Endodermal cell (in vitro differentiated cells): ENCODE measurements at regions not wholly inside any gene's neighbourhood (a gene's known extent, or its start where the extent isn't known, plus 50 kb on each side); places are given as distances from the start of the nearest gene placed in this dataset.
"Not testable (repeated sequence)": the region's sequence is repeated elsewhere in the genome, so short reads cannot be mapped to it uniquely, and the experiment has no call there.

Experiments
- DNase-seq: peaks from one replicate; pipeline ENCODE4 v3.0.0-alpha.2; 2017
- H3K27ac ChIP-seq: 2 replicates; pipeline ENCODE4 v1.5.1; 2013; ENCODE audit warnings: mild to moderate bottlenecking, low read depth, low read length, moderate library complexity
- H3K27me3 ChIP-seq: 2 replicates; pipeline ENCODE4 v1.6.1; 2013; ENCODE audit warnings: mild to moderate bottlenecking, low read length, moderate library complexity; ENCODE audit not compliant: insufficient read depth, control insufficient read depth, poor library complexity, severe bottlenecking
- H3K36me3 ChIP-seq: 2 replicates; pipeline ENCODE4 v1.7.0; 2013; ENCODE audit warnings: mild to moderate bottlenecking, low read length, moderate library complexity; ENCODE audit not compliant: control insufficient read depth, insufficient read depth
- H3K4me1 ChIP-seq: one replicate; pipeline ENCODE4 v1.7.0; 2013; ENCODE audit warnings: low read length; ENCODE audit not compliant: control insufficient read depth, insufficient read depth
- H3K4me3 ChIP-seq: 2 replicates; pipeline ENCODE4 v1.5.1; 2013; ENCODE audit warnings: mild to moderate bottlenecking, low read length, moderate library complexity
- H3K9ac ChIP-seq: 2 replicates; pipeline ENCODE4 v1.6.1; 2013; ENCODE audit warnings: mild to moderate bottlenecking, low read length, moderate library complexity; ENCODE audit not compliant: poor library complexity, severe bottlenecking; ENCODE audit errors: extremely low read depth
- H3K9me3 ChIP-seq: 2 replicates; pipeline ENCODE4 v1.6.1; 2013; ENCODE audit warnings: mild to moderate bottlenecking, low read length, moderate library complexity; ENCODE audit not compliant: control insufficient read depth
- H3K27ac Mint-ChIP-seq: 2 replicates; pipeline ENCODE4 v1.8.0; 2020; ENCODE audit warnings: mixed read lengths
- H3K27me3 Mint-ChIP-seq: 2 replicates; pipeline ENCODE4 v1.8.0; 2021; ENCODE audit warnings: mild to moderate bottlenecking, mixed read lengths; ENCODE audit not compliant: insufficient read depth
- H3K36me3 Mint-ChIP-seq: 2 replicates; pipeline ENCODE4 v1.8.0; 2020; ENCODE audit warnings: low read depth, mixed read lengths
- H3K4me1 Mint-ChIP-seq: 2 replicates; pipeline ENCODE4 v1.8.0; 2020; ENCODE audit warnings: mixed read lengths
- H3K4me3 Mint-ChIP-seq: 2 replicates; pipeline ENCODE4 v1.8.0; 2020; ENCODE audit warnings: mild to moderate bottlenecking, moderate library complexity, mixed read lengths
- H3K9me3 Mint-ChIP-seq: 2 replicates; pipeline ENCODE4 v1.8.0; 2020; ENCODE audit warnings: mild to moderate bottlenecking, mixed read lengths
- WGBS, 2 experiments: methylation state at CpG; one replicate each; pipeline versions ENCODE4 v1.1.5 to v1.1.7; 2013; ENCODE audit warnings: missing lambda C conversion rate in 2 of 2, mixed read lengths in 1 of 2; ENCODE audit not compliant: insufficient coverage in 1 of 2, insufficient read length in 1 of 2; 5-methylcytosine and 5-hydroxymethylcytosine counted together
- TF ChIP-seq, protein P1 (sequence below): fragments of 200-600 bp; sonication (generic); conservative IDR thresholded peaks from 2 replicates; pipeline ENCODE4 v1.5.0; 2021; ENCODE audit warnings: antibody characterized with exemption, mild to moderate bottlenecking

DNA sequence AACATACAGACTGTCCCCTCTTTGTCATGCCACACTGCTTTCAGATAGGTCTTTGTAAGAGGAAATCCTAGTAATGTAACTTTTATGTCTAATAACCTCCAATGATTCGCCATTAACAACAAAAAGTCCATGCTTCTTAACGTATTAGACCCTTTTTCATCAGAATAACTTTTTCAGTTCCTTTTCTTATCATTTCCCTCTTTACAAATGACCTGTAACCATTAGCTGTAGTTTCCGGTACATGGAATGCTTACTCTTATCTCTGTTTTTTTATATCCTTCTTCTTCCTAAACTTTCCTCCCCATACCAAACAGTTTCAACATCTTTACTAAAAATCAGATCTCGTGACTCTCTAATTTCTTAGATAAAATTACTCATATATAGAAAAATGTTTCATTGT is 268.9 kb upstream of the TYRP1 start:
- peaks cover 3% of the 10 kb centered on the region for H3K4me1 Mint-ChIP-seq
- no peak for DNase-seq
- no peak overlapping the region for H3K27ac Mint-ChIP-seq
- TF ChIP-seq, protein P1, sequence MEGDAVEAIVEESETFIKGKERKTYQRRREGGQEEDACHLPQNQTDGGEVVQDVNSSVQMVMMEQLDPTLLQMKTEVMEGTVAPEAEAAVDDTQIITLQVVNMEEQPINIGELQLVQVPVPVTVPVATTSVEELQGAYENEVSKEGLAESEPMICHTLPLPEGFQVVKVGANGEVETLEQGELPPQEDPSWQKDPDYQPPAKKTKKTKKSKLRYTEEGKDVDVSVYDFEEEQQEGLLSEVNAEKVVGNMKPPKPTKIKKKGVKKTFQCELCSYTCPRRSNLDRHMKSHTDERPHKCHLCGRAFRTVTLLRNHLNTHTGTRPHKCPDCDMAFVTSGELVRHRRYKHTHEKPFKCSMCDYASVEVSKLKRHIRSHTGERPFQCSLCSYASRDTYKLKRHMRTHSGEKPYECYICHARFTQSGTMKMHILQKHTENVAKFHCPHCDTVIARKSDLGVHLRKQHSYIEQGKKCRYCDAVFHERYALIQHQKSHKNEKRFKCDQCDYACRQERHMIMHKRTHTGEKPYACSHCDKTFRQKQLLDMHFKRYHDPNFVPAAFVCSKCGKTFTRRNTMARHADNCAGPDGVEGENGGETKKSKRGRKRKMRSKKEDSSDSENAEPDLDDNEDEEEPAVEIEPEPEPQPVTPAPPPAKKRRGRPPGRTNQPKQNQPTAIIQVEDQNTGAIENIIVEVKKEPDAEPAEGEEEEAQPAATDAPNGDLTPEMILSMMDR = no peak
- H3K9me3 ChIP-seq = no peaks in the 10 kb centered on the region
- no peaks in the 10 kb centered on the region for H3K36me3 ChIP-seq
- H3K27me3 ChIP-seq = no peaks in the 10 kb centered on the region
- no peak overlapping the region for H3K4me3 Mint-ChIP-seq
- H3K27me3 Mint-ChIP-seq = no peaks in the 10 kb centered on the region
- H3K4me3 ChIP-seq = no peak overlapping the region
- H3K27ac ChIP-seq = no peak overlapping the region
- H3K4me1 ChIP-seq = no peaks in the 10 kb centered on the region
- no peaks in the 10 kb centered on the region for H3K9me3 Mint-ChIP-seq
- no peak overlapping the region for H3K9ac ChIP-seq
- WGBS, 2 experiments = 92% methylated on average over 3 of the region's 4 CpGs
- H3K36me3 Mint-ChIP-seq = no peaks in the 10 kb centered on the region

DNA sequence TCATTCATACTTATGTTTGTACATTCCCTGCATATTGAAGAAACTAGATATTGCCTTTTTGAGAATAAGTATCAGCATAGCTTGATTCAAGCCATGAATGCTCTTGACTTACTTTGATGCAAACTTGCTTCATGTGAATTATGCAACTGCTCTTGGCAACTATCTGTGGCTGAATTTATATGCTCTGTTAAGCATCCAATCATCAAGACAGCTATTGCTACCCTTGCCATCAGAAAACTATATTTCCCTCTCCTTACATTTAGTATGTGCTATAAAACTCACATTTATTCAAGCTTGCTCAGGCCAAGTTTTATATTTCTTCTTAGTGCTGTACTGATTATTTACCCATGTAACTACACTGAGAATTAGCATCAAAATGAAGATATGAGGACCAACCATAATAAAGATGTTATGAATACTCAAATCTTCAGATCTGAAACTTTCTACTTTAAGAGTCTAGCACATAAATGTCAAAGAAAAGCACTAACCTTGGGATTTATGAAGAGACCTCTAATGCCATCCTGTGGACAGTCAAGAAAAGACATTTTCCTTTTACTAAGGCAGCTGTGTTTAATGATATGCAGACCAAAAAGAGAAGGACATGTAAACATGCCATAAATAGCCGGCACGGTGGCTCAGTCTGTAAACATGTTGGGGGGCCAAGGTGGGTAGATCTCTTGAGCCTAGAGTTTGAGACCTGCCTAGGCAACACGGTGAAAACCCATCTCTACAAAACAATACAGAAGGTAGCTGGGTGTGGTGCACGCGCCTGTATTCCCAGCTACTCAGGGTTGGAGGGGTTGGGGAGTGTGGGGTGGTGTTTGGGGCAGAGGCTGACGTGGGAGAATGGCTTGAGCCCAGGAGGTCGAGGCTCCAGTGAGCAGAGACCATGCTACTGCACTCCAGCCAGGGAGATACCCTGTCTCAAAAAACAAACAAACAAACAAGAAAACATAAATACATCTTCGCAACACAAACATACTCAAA is 267.0 kb upstream of the TYRP1 start:
- peak; percentile 57 for DNase-seq
- no peaks in the 10 kb centered on the region for H3K36me3 ChIP-seq
- H3K27me3 ChIP-seq = no peaks in the 10 kb centered on the region
- Mint-ChIP-seq H3K4me1 (peaks cover 3% of the 10 kb centered on the region), H3K4me3 (no peak overlapping the region), H3K9me3 (no peaks in the 10 kb centered on the region), H3K27ac (peak overlapping the region; percentile 41), H3K27me3 (no peaks in the 10 kb centered on the region), H3K36me3 (no peaks in the 10 kb centered on the region)
- H3K4me3 ChIP-seq = no peak overlapping the region
- 63 to 89% methylated on average over 3 to 6 of the region's 8 CpGs for WGBS, 2 experiments
- no peaks in the 10 kb centered on the region for H3K4me1 ChIP-seq
- no peak overlapping the region for H3K27ac ChIP-seq
- H3K9ac ChIP-seq = no peak overlapping the region
- TF ChIP-seq, protein P1 = peak; percentile 73
- no peaks in the 10 kb centered on the region for H3K9me3 ChIP-seq

DNA sequence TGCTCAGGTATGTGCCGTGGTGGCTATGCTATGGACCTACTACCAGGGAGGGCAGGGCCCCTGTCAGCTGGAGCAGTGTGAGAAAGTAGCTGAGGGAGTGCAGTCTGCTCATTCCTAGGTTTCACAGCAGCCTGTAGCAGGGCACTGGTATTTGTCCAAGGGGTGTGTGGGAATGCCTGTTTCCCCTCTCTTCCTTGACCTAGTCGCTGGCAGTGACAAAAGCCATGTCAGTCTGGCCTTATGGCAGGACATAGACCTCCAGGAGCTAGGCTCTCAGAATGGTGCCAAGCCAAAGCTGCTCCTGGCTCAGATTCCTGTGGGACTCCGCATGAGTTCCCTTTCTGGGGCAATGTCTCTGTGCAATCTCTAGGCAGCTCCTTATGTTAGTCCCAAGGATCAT is 253.9 kb upstream of the TYRP1 start:
- H3K4me3 Mint-ChIP-seq = no peak overlapping the region
- peaks cover 18% of the 10 kb centered on the region for H3K4me1 Mint-ChIP-seq
- H3K27ac Mint-ChIP-seq = no peak overlapping the region
- WGBS, 2 experiments = 93% methylated on average over 3 of the region's 3 CpGs; no CpG with 5 or more reads in 1 of the 2 experiments
- no peaks in the 10 kb centered on the region for H3K27me3 ChIP-seq
- no peak overlapping the region for H3K4me3 ChIP-seq
- no peaks in the 10 kb centered on the region for H3K9me3 Mint-ChIP-seq
- no peak overlapping the region for H3K9ac ChIP-seq
- TF ChIP-seq, protein P1 = no peak
- no peaks in the 10 kb centered on the region for H3K27me3 Mint-ChIP-seq
- DNase-seq = no peak
- no peaks in the 10 kb centered on the region for H3K9me3 ChIP-seq
- no peaks in the 10 kb centered on the region for H3K36me3 ChIP-seq
- no peak overlapping the region for H3K27ac ChIP-seq
- H3K36me3 Mint-ChIP-seq = no peaks in the 10 kb centered on the region
- peaks cover 3% of the 10 kb centered on the region for H3K4me1 ChIP-seq

DNA sequence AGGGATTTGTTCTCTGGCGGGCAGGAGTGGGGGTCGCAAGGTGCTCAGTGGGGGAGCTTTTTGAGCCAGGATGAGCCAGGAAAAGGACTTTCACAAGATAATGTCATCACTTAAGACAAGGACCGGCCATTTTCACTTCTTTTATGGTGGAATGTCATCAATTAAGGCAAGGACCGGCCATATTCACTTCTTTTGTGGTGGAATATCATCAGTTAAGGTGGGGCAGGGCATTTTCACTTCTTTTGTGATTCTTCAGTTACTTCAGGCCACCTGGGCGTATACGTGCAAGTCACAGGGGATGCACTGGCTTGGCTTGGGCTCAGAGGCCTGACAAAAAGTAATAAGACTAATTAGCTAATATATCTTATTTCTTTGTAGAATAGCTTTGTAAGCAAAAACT is 252.1 kb upstream of the TYRP1 start:
- peak; percentile 56 for DNase-seq
- Mint-ChIP-seq H3K4me3 (peak overlapping the region; percentile 39), H3K4me1 (peaks cover 18% of the 10 kb centered on the region), H3K27ac (peak overlapping the region; percentile 57)
- not testable (repeated sequence) for H3K4me1 ChIP-seq, H3K27me3 ChIP-seq, H3K36me3 Mint-ChIP-seq, H3K36me3 ChIP-seq, H3K4me3 ChIP-seq, H3K27me3 Mint-ChIP-seq, H3K9me3 ChIP-seq, H3K9ac ChIP-seq, H3K27ac ChIP-seq, H3K9me3 Mint-ChIP-seq
- 35 to 67% methylated on average over 1 to 6 of the region's 6 CpGs for WGBS, 2 experiments
